Astrocyte (in vitro differentiated cells and primary cell): ENCODE measurements at regions not wholly inside any gene's neighbourhood (a gene's known extent, or its start where the extent isn't known, plus 50 kb on each side); places are given as distances from the start of the nearest gene placed in this dataset.
A peak's percentile ranks its signal among the peaks of the same experiment; 100 is the strongest.

Experiments
- DNase-seq: peaks from one replicate; pipeline ENCODE4 v3.0.0-alpha.2; 2010; ENCODE audit warnings: low read depth
- FAIRE-seq: peaks from 2 replicates; lab custom pipeline; 2011; peaks lifted over from hg19 to GRCh38; lab: Jason Lieb, UNC
- H2AFZ ChIP-seq: 2 replicates; pipeline ENCODE4 v1.6.0; 2012; ENCODE audit warnings: low read depth, low read length, inconsistent platforms
- H3K27ac ChIP-seq: 2 replicates; pipeline ENCODE4 v1.5.1; 2011; ENCODE audit warnings: low read depth, low read length, inconsistent platforms
- H3K27me3 ChIP-seq: 2 replicates; pipeline ENCODE4 v1.6.0; 2011; ENCODE audit warnings: low read length, inconsistent platforms; ENCODE audit not compliant: insufficient read depth
- H3K36me3 ChIP-seq: 2 replicates; pipeline ENCODE4 v1.5.1; 2011; ENCODE audit warnings: low read length, inconsistent platforms; ENCODE audit not compliant: insufficient read depth
- H3K4me1 ChIP-seq: 2 replicates; pipeline ENCODE4 v1.5.1; 2011; ENCODE audit warnings: low read length, inconsistent platforms; ENCODE audit not compliant: insufficient read depth
- H3K4me2 ChIP-seq: 2 replicates; pipeline ENCODE4 v1.6.0; 2012; ENCODE audit warnings: low read length, inconsistent platforms
- H3K4me3 ChIP-seq: 2 replicates; pipeline ENCODE4 v1.5.1; 2011; ENCODE audit warnings: low read depth, mild to moderate bottlenecking, low read length, inconsistent platforms; ENCODE audit not compliant: insufficient read depth
- H3K79me2 ChIP-seq: 2 replicates; pipeline ENCODE4 v1.6.0; 2012; ENCODE audit warnings: mild to moderate bottlenecking, low read length, inconsistent platforms; ENCODE audit not compliant: insufficient read depth
- H3K9ac ChIP-seq: 2 replicates; pipeline ENCODE4 v1.6.0; 2012; ENCODE audit warnings: mild to moderate bottlenecking, low read length, inconsistent platforms
- H3K9me3 ChIP-seq: 2 replicates; pipeline ENCODE4 v1.5.1; 2012; ENCODE audit warnings: low read depth, mild to moderate bottlenecking, low read length, inconsistent platforms; ENCODE audit not compliant: insufficient read depth
- H4K20me1 ChIP-seq: 2 replicates; pipeline ENCODE4 v1.6.0; 2012; ENCODE audit warnings: low read length, inconsistent platforms; ENCODE audit not compliant: insufficient read depth
- H3K27ac Mint-ChIP-seq: one replicate; pipeline ENCODE4 v1.8.0; 2021; ENCODE audit warnings: mild to moderate bottlenecking, mixed read lengths; ENCODE audit not compliant: unreplicated experiment
- H3K27me3 Mint-ChIP-seq: one replicate; pipeline ENCODE4 v1.8.0; 2021; ENCODE audit warnings: low read depth, mixed read lengths; ENCODE audit not compliant: unreplicated experiment
- H3K36me3 Mint-ChIP-seq: one replicate; pipeline ENCODE4 v1.8.0; 2021; ENCODE audit warnings: low read depth, mixed read lengths; ENCODE audit not compliant: unreplicated experiment
- H3K4me1 Mint-ChIP-seq: one replicate; pipeline ENCODE4 v1.8.0; 2021; ENCODE audit warnings: low read depth, mixed read lengths; ENCODE audit not compliant: unreplicated experiment
- H3K4me3 Mint-ChIP-seq: one replicate; pipeline ENCODE4 v1.8.0; 2021; ENCODE audit warnings: mild to moderate bottlenecking, moderate library complexity, mixed read lengths; ENCODE audit not compliant: unreplicated experiment
- H3K9me3 Mint-ChIP-seq: one replicate; pipeline ENCODE4 v1.8.0; 2021; ENCODE audit warnings: mild to moderate bottlenecking, mixed read lengths; ENCODE audit not compliant: unreplicated experiment
- CTCF ChIP-seq: IDR thresholded peaks from 2 replicates; pipeline ENCODE4 v1.5.1; 2011; ENCODE audit warnings: low read depth, mild to moderate bottlenecking, inconsistent platforms, low read length, moderate library complexity; ENCODE audit not compliant: insufficient read depth
- EZH2 ChIP-seq: IDR thresholded peaks from 2 replicates; pipeline ENCODE4 v1.6.1; 2012; ENCODE audit warnings: mild to moderate bottlenecking, low read length, inconsistent platforms; ENCODE audit not compliant: insufficient read depth

GRCh38 chr3:82048711-82049110, 287.3 kb upstream of the GBE1 start:
- Histone ChIP-seq H3K9me3 (no peaks in the 10 kb centered on the region), H3K9ac (no peak overlapping the region), H3K4me2 (no peak overlapping the region), H3K36me3 (no peaks in the 10 kb centered on the region), H3K4me3 (no peak overlapping the region), H3K79me2 (no peaks in the 10 kb centered on the region), H3K27me3 (no peaks in the 10 kb centered on the region), H3K27ac (no peak overlapping the region), H3K4me1 (no peaks in the 10 kb centered on the region), H4K20me1 (no peaks in the 10 kb centered on the region), H2AFZ (no peak overlapping the region)
- Mint-ChIP-seq H3K27me3 (no peaks in the 10 kb centered on the region), H3K4me1 (no peaks in the 10 kb centered on the region), H3K27ac (no peak overlapping the region), H3K4me3 (no peak overlapping the region), H3K9me3 (no peaks in the 10 kb centered on the region), H3K36me3 (no peaks in the 10 kb centered on the region)
- no peak for TF ChIP-seq CTCF
- no peak for TF ChIP-seq EZH2
- DNase-seq = no peak
- no peak for FAIRE-seq

GRCh38 chr3:82044930-82045705, 283.7 kb upstream of the GBE1 start:
- Histone ChIP-seq H3K9ac (no peak overlapping the region), H3K9me3 (no peaks in the 10 kb centered on the region), H2AFZ (no peak overlapping the region), H3K4me3 (no peak overlapping the region), H3K27me3 (no peaks in the 10 kb centered on the region), H3K27ac (no peak overlapping the region), H3K4me2 (no peak overlapping the region), H3K4me1 (no peaks in the 10 kb centered on the region), H3K36me3 (no peaks in the 10 kb centered on the region), H3K79me2 (no peaks in the 10 kb centered on the region), H4K20me1 (no peaks in the 10 kb centered on the region)
- H3K9me3 Mint-ChIP-seq = no peaks in the 10 kb centered on the region
- no peaks in the 10 kb centered on the region for H3K27me3 Mint-ChIP-seq
- H3K36me3 Mint-ChIP-seq = no peaks in the 10 kb centered on the region
- H3K4me1 Mint-ChIP-seq = no peaks in the 10 kb centered on the region
- H3K4me3 Mint-ChIP-seq = no peak overlapping the region
- no peak overlapping the region for H3K27ac Mint-ChIP-seq
- DNase-seq (peak; percentile 16), FAIRE-seq (no peak)
- TF ChIP-seq CTCF (no peak), EZH2 (no peak)

GRCh38 chr3:82038556-82038955, 277.1 kb upstream of the GBE1 start:
- Mint-ChIP-seq H3K27ac (no peak overlapping the region), H3K4me1 (no peaks in the 10 kb centered on the region), H3K9me3 (no peaks in the 10 kb centered on the region), H3K36me3 (no peaks in the 10 kb centered on the region), H3K4me3 (no peak overlapping the region), H3K27me3 (no peaks in the 10 kb centered on the region)
- Histone ChIP-seq H2AFZ (no peak overlapping the region), H3K79me2 (no peaks in the 10 kb centered on the region), H3K9ac (no peak overlapping the region), H3K4me1 (no peaks in the 10 kb centered on the region), H3K4me2 (no peak overlapping the region), H3K36me3 (no peaks in the 10 kb centered on the region), H4K20me1 (no peaks in the 10 kb centered on the region), H3K27ac (no peak overlapping the region), H3K27me3 (no peaks in the 10 kb centered on the region), H3K9me3 (no peaks in the 10 kb centered on the region), H3K4me3 (no peak overlapping the region)
- no peak for DNase-seq
- TF ChIP-seq CTCF (no peak), EZH2 (no peak)
- no peak for FAIRE-seq
